GM12878 (cell line): ENCODE measurements at regions not wholly inside any gene's neighbourhood (a gene's known extent, or its start where the extent isn't known, plus 50 kb on each side); places are given as distances from the start of the nearest gene placed in this dataset.

Experiments used
- ATAC-seq: fragments of 200-7000 bp; cut with Tn5 transposase; 3 replicates; pipeline ENCODE4 v1.9.1; 2020; ENCODE audit warnings: mild to moderate bottlenecking, moderate library complexity
- BruUV-seq: library from RNA; stranded (reverse); fragments of 400-500 nt; replicated peaks from 2 replicates; lab custom pipeline; 2021; lab: Mats Ljungman, UMichigan
- CTCF ChIA-PET: fragments of 300-600 bp; sonication (Branson Sonifier 250); formaldehyde crosslinking; extraction: SDS; loops from one replicate; lab custom pipeline; 2021; ENCODE audit warnings: inconsistent platforms; lab: Yijun Ruan, JAX
- POLR2A ChIA-PET: fragments of 350-600 bp; formaldehyde crosslinking; extraction: SDS; loops from one replicate; lab custom pipeline; 2021; ENCODE audit warnings: inconsistent platforms; lab: Charles Lee
- RAD21 ChIA-PET: fragments of 300-600 bp; sonication (Branson Sonifier 250); formaldehyde crosslinking; loops from one replicate; lab custom pipeline; 2023; ENCODE audit warnings: antibody characterized with exemption; ENCODE audit not compliant: unreplicated experiment; lab: Charles Lee
- SMC1A ChIA-PET: fragments of 300-600 bp; sonication (Branson Sonifier 250); formaldehyde crosslinking; loops from one replicate; lab custom pipeline; 2023; ENCODE audit not compliant: unreplicated experiment, uncharacterized antibody; lab: Charles Lee
- DNase-seq: peaks from one replicate; pipeline ENCODE4 v3.0.0-alpha.2; 2011; ENCODE audit warnings: low read depth, low spot score
- FAIRE-seq: peaks from 3 replicates; lab custom pipeline; 2011; peaks lifted over from hg19 to GRCh38; lab: Jason Lieb, UNC
- H2AFZ ChIP-seq: 2 replicates; pipeline ENCODE4 v1.6.0; 2011; ENCODE audit warnings: low read depth, low read length, control low read depth; ENCODE audit not compliant: control insufficient read depth
- H3K27ac ChIP-seq: 2 replicates; pipeline ENCODE4 v1.5.1; 2011; ENCODE audit warnings: control low read depth; ENCODE audit not compliant: control insufficient read depth, insufficient read depth
- H3K27me3 ChIP-seq, 2 experiments: replicated peaks in 1 of 2; 2 replicates each; pipeline versions ENCODE4 v1.6.0 to v1.6.1; 2011; ENCODE audit warnings: low read length in 1 of 2; ENCODE audit not compliant: control insufficient read depth in 2 of 2, insufficient read depth in 2 of 2
- H3K36me3 ChIP-seq, 2 experiments: 2 replicates each; pipeline ENCODE4 v1.5.1; 2011; ENCODE audit warnings: low read length in 1 of 2; ENCODE audit not compliant: control insufficient read depth in 2 of 2, insufficient read depth in 2 of 2
- H3K4me1 ChIP-seq: 2 replicates; pipeline ENCODE4 v1.6.1; 2011; ENCODE audit warnings: mild to moderate bottlenecking, low read length, moderate library complexity, mixed read lengths; ENCODE audit not compliant: control insufficient read depth, insufficient read depth
- H3K4me2 ChIP-seq: 2 replicates; pipeline ENCODE4 v1.6.0; 2011; ENCODE audit warnings: control low read depth; ENCODE audit not compliant: control insufficient read depth, insufficient read depth
- H3K4me3 ChIP-seq: fragments of 200-600 bp; sonication (generic); 2 replicates; pipeline ENCODE4 v1.5.1; 2016
- H3K79me2 ChIP-seq: 2 replicates; pipeline ENCODE4 v1.6.0; 2011; ENCODE audit warnings: low read length; ENCODE audit not compliant: control insufficient read depth, insufficient read depth
- H3K9ac ChIP-seq: 2 replicates; pipeline ENCODE4 v1.8.0; 2011; ENCODE audit warnings: low read length, control low read depth, mixed read lengths; ENCODE audit not compliant: control insufficient read depth, insufficient read depth
- H3K9me3 ChIP-seq: replicated peaks from 3 replicates; pipeline ENCODE4 v1.5.1; 2011; ENCODE audit warnings: mild to moderate bottlenecking, low read length; ENCODE audit not compliant: control insufficient read depth, insufficient read depth
- H4K20me1 ChIP-seq: 2 replicates; pipeline ENCODE4 v1.6.0; 2011; ENCODE audit not compliant: control insufficient read depth, insufficient read depth
- CEBPZ ChIP-seq: fragments of 150-350 bp; IDR thresholded peaks from 2 replicates; pipeline ENCODE4 v1.6.1; 2016; ENCODE audit warnings: low read depth, low read length
- ETV6 ChIP-seq, 2 experiments: fragments of 450-650 bp in 1 of 2; IDR thresholded peaks in 1 of 2; conservative IDR thresholded peaks in 1 of 2; 2 replicates each; pipeline ENCODE4 v1.6.1; 2014; ENCODE audit warnings: antibody characterized with exemption in 1 of 2, borderline replicate concordance in 1 of 2, low read depth in 1 of 2, mild to moderate bottlenecking in 1 of 2, moderate library complexity in 1 of 2
- FOXM1 ChIP-seq: IDR thresholded peaks from 2 replicates; pipeline ENCODE4 v1.6.1; 2012; ENCODE audit warnings: low read depth, mild to moderate bottlenecking, inconsistent platforms, low read length, moderate library complexity
- GABPA ChIP-seq: IDR thresholded peaks from 2 replicates; pipeline ENCODE4 v1.6.1; 2014; ENCODE audit warnings: antibody characterized with exemption, low read depth, mild to moderate bottlenecking, inconsistent platforms
- IKZF1 ChIP-seq: fragments of 450-650 bp; conservative IDR thresholded peaks from 2 replicates; pipeline ENCODE4 v1.6.1; 2017; ENCODE audit warnings: antibody characterized with exemption, mild to moderate bottlenecking
- MTA2 ChIP-seq: fragments of 450-650 bp; IDR thresholded peaks from 2 replicates; pipeline ENCODE4 v1.6.1; 2016; ENCODE audit warnings: low read depth, mild to moderate bottlenecking, moderate library complexity
- MTA3 ChIP-seq: IDR thresholded peaks from 2 replicates; pipeline ENCODE4 v1.6.1; 2012; ENCODE audit warnings: low read length, inconsistent platforms, borderline replicate concordance
- MYB ChIP-seq: fragments of 150-350 bp; IDR thresholded peaks from 2 replicates; pipeline ENCODE4 v1.6.1; 2014; ENCODE audit warnings: mild to moderate bottlenecking, low read depth, low read length, borderline replicate concordance
- NFXL1 ChIP-seq: fragments of 450-650 bp; IDR thresholded peaks from 2 replicates; pipeline ENCODE4 v1.6.1; 2017; ENCODE audit warnings: antibody characterized with exemption, mild to moderate bottlenecking, borderline replicate concordance
- NFYA ChIP-seq: IDR thresholded peaks from 2 replicates; pipeline ENCODE4 v1.6.1; 2011; ENCODE audit warnings: low read depth, mild to moderate bottlenecking, low read length, improper control_type of control experiment, borderline replicate concordance
- TAF1 ChIP-seq: IDR thresholded peaks from 2 replicates; pipeline ENCODE4 v1.6.1; 2011; ENCODE audit warnings: mild to moderate bottlenecking, low read depth, low read length, borderline replicate concordance
- ZNF622 ChIP-seq: fragments of 450-650 bp; IDR thresholded peaks from 2 replicates; pipeline ENCODE4 v1.6.1; 2017; ENCODE audit warnings: mild to moderate bottlenecking, inconsistent platforms
- WGBS: methylation state at CpG from one replicate; pipeline ENCODE4 v1.1.6; 2016; ENCODE audit warnings: low lambda C conversion rate; ENCODE audit not compliant: insufficient replicate concordance, insufficient coverage; ENCODE audit errors: missing lambda C conversion rate; 5-methylcytosine and 5-hydroxymethylcytosine counted together
- in situ Hi-C: fragments of 300-500 bp; cut with MboI; formaldehyde crosslinking; loops from 9 replicates; pipeline ENCODE4 v1.14.3; 2018; ENCODE audit warnings: mixed read lengths
- intact Hi-C: fragments of 100-400 bp; cut with micrococcal nuclease; formaldehyde crosslinking; loops from one replicate; pipeline ENCODE4 v1.14.2; 2022; ENCODE audit not compliant: unreplicated experiment
- TF ChIP-seq, protein P1 (sequence below): fragments of 450-650 bp; IDR thresholded peaks from 2 replicates; pipeline ENCODE4 v1.6.1; 2017; ENCODE audit warnings: mild to moderate bottlenecking, moderate library complexity

- H3K9me3 ChIP-seq, result no peaks in the 10 kb centered on the region
- no peak overlapping the region for H3K9ac ChIP-seq
- H3K4me1 ChIP-seq, result no peaks in the 10 kb centered on the region
- WGBS, result 33% methylated on average over 3 of the region's 3 CpGs
- DNase-seq (no peak), ATAC-seq (no peak), FAIRE-seq (no peak)
- BruUV-seq, result no TSS peak
- intact Hi-C loops (no loop called here), in situ Hi-C loops (no loop called here)
- no peaks in the 10 kb centered on the region for H3K27me3 ChIP-seq
- no peaks in the 10 kb centered on the region for H3K79me2 ChIP-seq
- RAD21 ChIA-PET, result no interaction called here
- POLR2A ChIA-PET, result no interaction called here
- no peak overlapping the region for H2AFZ ChIP-seq
- H3K4me2 ChIP-seq, result no peak overlapping the region
- SMC1A ChIA-PET, result no interaction called here
- no peak overlapping the region for H3K4me3 ChIP-seq
- H4K20me1 ChIP-seq, result no peaks in the 10 kb centered on the region
- CTCF ChIA-PET, result interaction anchor here (1.0 kb wide), 1 partner anchor 11 kb away, joined by 3 read pairs; no protein-coding TSS in a partner anchor
- TF ChIP-seq MTA3 (no peak), NFYA (no peak), TAF1 (no peak), MTA2 (no peak), ZNF622 (no peak), IKZF1 (no peak), FOXM1 (no peak), ETV6 (conservative IDR thresholded peaks at IDR 0.05 in 1 of 2, IDR thresholded peaks at IDR 0.05 in 1 of 2; ENCODE audit: borderline replicate concordance in 1 of 2, low read depth in 1 of 2) (no peak), GABPA (no peak), CEBPZ (no peak), NFXL1 (no peak), MYB (no peak)
- TF ChIP-seq, protein P1, sequence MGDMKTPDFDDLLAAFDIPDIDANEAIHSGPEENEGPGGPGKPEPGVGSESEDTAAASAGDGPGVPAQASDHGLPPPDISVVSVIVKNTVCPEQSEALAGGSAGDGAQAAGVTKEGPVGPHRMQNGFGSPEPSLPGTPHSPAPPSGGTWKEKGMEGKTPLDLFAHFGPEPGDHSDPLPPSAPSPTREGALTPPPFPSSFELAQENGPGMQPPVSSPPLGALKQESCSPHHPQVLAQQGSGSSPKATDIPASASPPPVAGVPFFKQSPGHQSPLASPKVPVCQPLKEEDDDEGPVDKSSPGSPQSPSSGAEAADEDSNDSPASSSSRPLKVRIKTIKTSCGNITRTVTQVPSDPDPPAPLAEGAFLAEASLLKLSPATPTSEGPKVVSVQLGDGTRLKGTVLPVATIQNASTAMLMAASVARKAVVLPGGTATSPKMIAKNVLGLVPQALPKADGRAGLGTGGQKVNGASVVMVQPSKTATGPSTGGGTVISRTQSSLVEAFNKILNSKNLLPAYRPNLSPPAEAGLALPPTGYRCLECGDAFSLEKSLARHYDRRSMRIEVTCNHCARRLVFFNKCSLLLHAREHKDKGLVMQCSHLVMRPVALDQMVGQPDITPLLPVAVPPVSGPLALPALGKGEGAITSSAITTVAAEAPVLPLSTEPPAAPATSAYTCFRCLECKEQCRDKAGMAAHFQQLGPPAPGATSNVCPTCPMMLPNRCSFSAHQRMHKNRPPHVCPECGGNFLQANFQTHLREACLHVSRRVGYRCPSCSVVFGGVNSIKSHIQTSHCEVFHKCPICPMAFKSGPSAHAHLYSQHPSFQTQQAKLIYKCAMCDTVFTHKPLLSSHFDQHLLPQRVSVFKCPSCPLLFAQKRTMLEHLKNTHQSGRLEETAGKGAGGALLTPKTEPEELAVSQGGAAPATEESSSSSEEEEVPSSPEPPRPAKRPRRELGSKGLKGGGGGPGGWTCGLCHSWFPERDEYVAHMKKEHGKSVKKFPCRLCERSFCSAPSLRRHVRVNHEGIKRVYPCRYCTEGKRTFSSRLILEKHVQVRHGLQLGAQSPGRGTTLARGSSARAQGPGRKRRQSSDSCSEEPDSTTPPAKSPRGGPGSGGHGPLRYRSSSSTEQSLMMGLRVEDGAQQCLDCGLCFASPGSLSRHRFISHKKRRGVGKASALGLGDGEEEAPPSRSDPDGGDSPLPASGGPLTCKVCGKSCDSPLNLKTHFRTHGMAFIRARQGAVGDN, result no peak
- H3K36me3 ChIP-seq, result no peaks in the 10 kb centered on the region
- no peak overlapping the region for H3K27ac ChIP-seq
Measured at GRCh38 chr1:239315631-239316217, 70.6 kb upstream of the CHRM3 start.
